Suprapubic skin (tissue), 3 donors: ENCODE measurements at regions not wholly inside any gene's neighbourhood (a gene's known extent, or its start where the extent isn't known, plus 50 kb on each side); places are given as distances from the start of the nearest gene placed in this dataset.

ENCODE experiments used
- CTCF ChIP-seq, 2 donors: fragments of 200-600 bp in 1 of 2; fragments of 450-650 bp in 1 of 2; sonication (generic) in 1 of 2; IDR thresholded peaks; one replicate each; pipeline ENCODE4 v1.5.1; 2016 to 2019; ENCODE audit warnings: antibody characterized with exemption in 2 of 2, mild to moderate bottlenecking in 1 of 2, moderate library complexity in 1 of 2
- POLR2A ChIP-seq, 2 donors: fragments of 450-650 bp; IDR thresholded peaks; one replicate each; pipeline ENCODE4 v1.6.1; 2017; ENCODE audit warnings: antibody characterized with exemption in 2 of 2, mild to moderate bottlenecking in 2 of 2, moderate library complexity in 2 of 2

GRCh38 chr6:137968901-137969300 lies 101.8 kb downstream of the TNFAIP3 start:
- TF ChIP-seq CTCF (IDR thresholded peaks at IDR 0.05) (no peak), POLR2A (IDR thresholded peaks at IDR 0.05) (no peak)
